ENCODE measurements at regions not wholly inside any gene's neighbourhood (a gene's known extent, or its start where the extent isn't known, plus 50 kb on each side); places are given as distances from the start of the nearest gene placed in this dataset.

DNA sequence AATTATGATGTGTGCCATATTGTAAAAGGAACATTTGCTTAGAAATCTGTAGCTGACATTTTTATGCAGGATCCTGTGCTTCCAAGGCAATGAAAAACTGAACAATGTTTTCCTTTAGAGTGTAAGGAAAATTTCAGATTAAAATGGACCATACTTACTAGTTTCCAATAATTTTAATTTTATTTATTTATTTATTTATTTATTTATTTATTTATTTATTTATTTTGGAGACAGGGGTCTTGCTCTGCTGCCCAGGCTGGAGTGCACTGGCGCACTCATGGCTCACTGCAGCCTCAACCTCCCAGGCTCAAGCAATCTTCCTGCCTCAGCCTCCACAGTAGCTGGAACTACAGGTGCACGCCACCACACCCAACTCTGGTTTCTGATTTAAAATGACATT, 369.8 kb upstream of the HAND2 start:
- Histone ChIP-seq H3K27ac (ENCODE audit: low read depth, low read length) (no peak overlapping the region), H3K27me3 (ENCODE audit: insufficient read depth, low read length) (peaks cover 27% of the 10 kb centered on the region), H3K79me2 (ENCODE audit: insufficient read depth, low read length) (no peaks in the 10 kb centered on the region), H2AFZ (ENCODE audit: low read depth, low read length, poor library complexity, severe bottlenecking) (no peak overlapping the region), H3K4me2 (ENCODE audit: low read length) (no peak overlapping the region), H3K9me3 (ENCODE audit: control insufficient read depth in 1 of 2, insufficient read depth in 1 of 2, low read depth in 1 of 2, low read length in 2 of 2) (no peaks in the 10 kb centered on the region), H3K4me1 (ENCODE audit: control insufficient read depth in 1 of 2, insufficient read depth in 2 of 2, low read length in 2 of 2) (no peaks in the 10 kb centered on the region), H3K9me2 (ENCODE audit: insufficient read depth) (no peaks in the 10 kb centered on the region), H3K4me3 (replicated peaks in 1 of 2; ENCODE audit: low read depth in 1 of 2, low read length in 2 of 2) (no peak overlapping the region), H3K36me3 (ENCODE audit: control insufficient read depth in 1 of 2, insufficient read depth in 2 of 2, low read length in 2 of 2) (no peaks in the 10 kb centered on the region), H4K20me1 (ENCODE audit: insufficient read depth) (no peaks in the 10 kb centered on the region), H3K9ac (ENCODE audit: low read length) (no peak overlapping the region)
- ChIA-PET POLR2A (no interaction called here), CTCF (no interaction called here), RAD21 (ENCODE audit: low non-redundant PET in 1 of 2, low total read pairs in 2 of 2, uncharacterized antibody in 2 of 2, unreplicated experiment in 2 of 2) (no interaction called here)
- BruUV-seq (replicated peaks): no TSS peak
- DNase-seq (ENCODE audit: low read depth, low spot score) (no peak), ATAC-seq (no peak)
- intact Hi-C loops (cut with micrococcal nuclease): no loop called here
- no peak for TF ChIP-seq TCF7L2 (IDR thresholded peaks at IDR 0.05; ENCODE audit: borderline replicate concordance, extremely low read depth, insufficient read depth, insufficient read length)

DNA sequence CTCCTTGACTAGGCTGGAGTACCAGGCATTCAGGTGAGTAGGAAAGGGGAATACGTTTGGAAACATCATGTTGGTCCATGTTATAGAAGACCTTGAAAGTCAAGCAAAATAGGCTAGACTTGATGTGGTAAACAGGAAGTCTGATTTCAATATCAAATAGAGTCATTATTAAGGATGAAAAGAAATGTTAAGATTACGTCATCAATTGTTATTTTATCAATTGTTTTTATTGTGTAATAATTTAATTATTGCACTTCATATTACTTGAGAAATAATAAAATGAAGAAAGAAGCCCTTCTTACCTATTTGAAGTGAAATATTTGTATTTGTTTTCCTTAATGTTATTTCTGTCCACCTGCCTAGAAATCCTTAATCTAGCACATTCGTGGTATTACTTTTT, 361.0 kb upstream of the HAND2 start:
- ATAC-seq (no peak), DNase-seq (ENCODE audit: low read depth, low spot score) (no peak)
- no peaks in the 10 kb centered on the region for H3K36me3 ChIP-seq (ENCODE audit: control insufficient read depth in 1 of 2, insufficient read depth in 2 of 2, low read length in 2 of 2)
- ChIA-PET CTCF (no interaction called here), RAD21 (ENCODE audit: low non-redundant PET in 1 of 2, low total read pairs in 2 of 2, uncharacterized antibody in 2 of 2, unreplicated experiment in 2 of 2) (no interaction called here), POLR2A (no interaction called here)
- H3K9me2 ChIP-seq (ENCODE audit: insufficient read depth): no peaks in the 10 kb centered on the region
- peaks cover 8% of the 10 kb centered on the region; the same call in 1 of the 2 replicates for H3K27me3 ChIP-seq (ENCODE audit: insufficient read depth, low read length)
- no peak overlapping the region for H3K27ac ChIP-seq (ENCODE audit: low read depth, low read length)
- no TSS peak for BruUV-seq (replicated peaks)
- H3K4me3 ChIP-seq (replicated peaks in 1 of 2; ENCODE audit: low read depth in 1 of 2, low read length in 2 of 2): no peak overlapping the region
- H3K9ac ChIP-seq (ENCODE audit: low read length): no peak overlapping the region
- no peaks in the 10 kb centered on the region for H3K79me2 ChIP-seq (ENCODE audit: insufficient read depth, low read length)
- no peaks in the 10 kb centered on the region for H4K20me1 ChIP-seq (ENCODE audit: insufficient read depth)
- intact Hi-C loops (cut with micrococcal nuclease): no loop called here
- no peak overlapping the region for H2AFZ ChIP-seq (ENCODE audit: low read depth, low read length, poor library complexity, severe bottlenecking)
- H3K4me1 ChIP-seq (ENCODE audit: control insufficient read depth in 1 of 2, insufficient read depth in 2 of 2, low read length in 2 of 2): no peaks in the 10 kb centered on the region
- H3K4me2 ChIP-seq (ENCODE audit: low read length): no peak overlapping the region
- no peaks in the 10 kb centered on the region for H3K9me3 ChIP-seq (ENCODE audit: control insufficient read depth in 1 of 2, insufficient read depth in 1 of 2, low read depth in 1 of 2, low read length in 2 of 2)
- TF ChIP-seq SIN3A (IDR thresholded peaks at IDR 0.05; ENCODE audit: low read depth) (no peak), TCF7L2 (IDR thresholded peaks at IDR 0.05; ENCODE audit: borderline replicate concordance, extremely low read depth, insufficient read depth, insufficient read length) (no peak), POLR2A (IDR thresholded peaks at IDR 0.05; ENCODE audit: borderline replicate concordance, extremely low read depth, insufficient read depth, insufficient read length) (no peak), ZFX (IDR thresholded peaks at IDR 0.05) (no peak), EGR1 (IDR thresholded peaks at IDR 0.05; ENCODE audit: low read depth) (no peak), RAD21 (IDR thresholded peaks at IDR 0.05; ENCODE audit: low read depth) (no peak), JUND (IDR thresholded peaks at IDR 0.05) (no peak), EZH2phosphoT487 (IDR thresholded peaks at IDR 0.05; ENCODE audit: borderline replicate concordance) (no peak), CBX3 (IDR thresholded peaks at IDR 0.05; ENCODE audit: low read depth) (no peak), ELF1 (IDR thresholded peaks at IDR 0.05; ENCODE audit: borderline replicate concordance, low read depth) (no peak), SRF (IDR thresholded peaks at IDR 0.05; ENCODE audit: low read depth) (no peak), SP1 (IDR thresholded peaks at IDR 0.05; ENCODE audit: low read depth) (no peak), FOSL1 (IDR thresholded peaks at IDR 0.05; ENCODE audit: low read depth) (no peak), CEBPB (IDR thresholded peaks at IDR 0.05; ENCODE audit: low read depth) (no peak)
- TF ChIP-seq, protein P1, sequence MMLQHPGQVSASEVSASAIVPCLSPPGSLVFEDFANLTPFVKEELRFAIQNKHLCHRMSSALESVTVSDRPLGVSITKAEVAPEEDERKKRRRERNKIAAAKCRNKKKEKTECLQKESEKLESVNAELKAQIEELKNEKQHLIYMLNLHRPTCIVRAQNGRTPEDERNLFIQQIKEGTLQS (IDR thresholded peaks at IDR 0.05): no peak
- TF ChIP-seq, protein P2, sequence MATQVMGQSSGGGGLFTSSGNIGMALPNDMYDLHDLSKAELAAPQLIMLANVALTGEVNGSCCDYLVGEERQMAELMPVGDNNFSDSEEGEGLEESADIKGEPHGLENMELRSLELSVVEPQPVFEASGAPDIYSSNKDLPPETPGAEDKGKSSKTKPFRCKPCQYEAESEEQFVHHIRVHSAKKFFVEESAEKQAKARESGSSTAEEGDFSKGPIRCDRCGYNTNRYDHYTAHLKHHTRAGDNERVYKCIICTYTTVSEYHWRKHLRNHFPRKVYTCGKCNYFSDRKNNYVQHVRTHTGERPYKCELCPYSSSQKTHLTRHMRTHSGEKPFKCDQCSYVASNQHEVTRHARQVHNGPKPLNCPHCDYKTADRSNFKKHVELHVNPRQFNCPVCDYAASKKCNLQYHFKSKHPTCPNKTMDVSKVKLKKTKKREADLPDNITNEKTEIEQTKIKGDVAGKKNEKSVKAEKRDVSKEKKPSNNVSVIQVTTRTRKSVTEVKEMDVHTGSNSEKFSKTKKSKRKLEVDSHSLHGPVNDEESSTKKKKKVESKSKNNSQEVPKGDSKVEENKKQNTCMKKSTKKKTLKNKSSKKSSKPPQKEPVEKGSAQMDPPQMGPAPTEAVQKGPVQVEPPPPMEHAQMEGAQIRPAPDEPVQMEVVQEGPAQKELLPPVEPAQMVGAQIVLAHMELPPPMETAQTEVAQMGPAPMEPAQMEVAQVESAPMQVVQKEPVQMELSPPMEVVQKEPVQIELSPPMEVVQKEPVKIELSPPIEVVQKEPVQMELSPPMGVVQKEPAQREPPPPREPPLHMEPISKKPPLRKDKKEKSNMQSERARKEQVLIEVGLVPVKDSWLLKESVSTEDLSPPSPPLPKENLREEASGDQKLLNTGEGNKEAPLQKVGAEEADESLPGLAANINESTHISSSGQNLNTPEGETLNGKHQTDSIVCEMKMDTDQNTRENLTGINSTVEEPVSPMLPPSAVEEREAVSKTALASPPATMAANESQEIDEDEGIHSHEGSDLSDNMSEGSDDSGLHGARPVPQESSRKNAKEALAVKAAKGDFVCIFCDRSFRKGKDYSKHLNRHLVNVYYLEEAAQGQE (IDR thresholded peaks at IDR 0.05; ENCODE audit: low read depth): no peak
- TF ChIP-seq, protein P3, sequence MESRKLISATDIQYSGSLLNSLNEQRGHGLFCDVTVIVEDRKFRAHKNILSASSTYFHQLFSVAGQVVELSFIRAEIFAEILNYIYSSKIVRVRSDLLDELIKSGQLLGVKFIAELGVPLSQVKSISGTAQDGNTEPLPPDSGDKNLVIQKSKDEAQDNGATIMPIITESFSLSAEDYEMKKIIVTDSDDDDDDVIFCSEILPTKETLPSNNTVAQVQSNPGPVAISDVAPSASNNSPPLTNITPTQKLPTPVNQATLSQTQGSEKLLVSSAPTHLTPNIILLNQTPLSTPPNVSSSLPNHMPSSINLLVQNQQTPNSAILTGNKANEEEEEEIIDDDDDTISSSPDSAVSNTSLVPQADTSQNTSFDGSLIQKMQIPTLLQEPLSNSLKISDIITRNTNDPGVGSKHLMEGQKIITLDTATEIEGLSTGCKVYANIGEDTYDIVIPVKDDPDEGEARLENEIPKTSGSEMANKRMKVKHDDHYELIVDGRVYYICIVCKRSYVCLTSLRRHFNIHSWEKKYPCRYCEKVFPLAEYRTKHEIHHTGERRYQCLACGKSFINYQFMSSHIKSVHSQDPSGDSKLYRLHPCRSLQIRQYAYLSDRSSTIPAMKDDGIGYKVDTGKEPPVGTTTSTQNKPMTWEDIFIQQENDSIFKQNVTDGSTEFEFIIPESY (IDR thresholded peaks at IDR 0.05; ENCODE audit: extremely low read depth, insufficient replicate concordance, low read length): no peak
- TF ChIP-seq, protein P4, sequence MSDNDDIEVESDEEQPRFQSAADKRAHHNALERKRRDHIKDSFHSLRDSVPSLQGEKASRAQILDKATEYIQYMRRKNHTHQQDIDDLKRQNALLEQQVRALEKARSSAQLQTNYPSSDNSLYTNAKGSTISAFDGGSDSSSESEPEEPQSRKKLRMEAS (IDR thresholded peaks at IDR 0.05): no peak
